ENCODE measurements at regions not wholly inside any gene's neighbourhood (a gene's known extent, or its start where the extent isn't known, plus 50 kb on each side); places are given as distances from the start of the nearest gene placed in this dataset.

GRCh38 chrX:42900947-42901346 lies 123.0 kb upstream of the PPP1R2C start:
- Histone ChIP-seq H3K27ac (no peak overlapping the region), H3K27me3 (no peaks in the 10 kb centered on the region), H3K9me3 (no peaks in the 10 kb centered on the region), H3K4me3 (no peak overlapping the region), H3K36me3 (no peaks in the 10 kb centered on the region), H3K4me1 (no peaks in the 10 kb centered on the region)
- no peak for DNase-seq
- TF ChIP-seq CTCF (IDR thresholded peaks at IDR 0.05): no peak
- intact Hi-C loops (cut with DNase I; ENCODE audit: low total_unique reads): no loop called here

GRCh38 chrX:42902513-42902912 lies 124.5 kb upstream of the PPP1R2C start:
- no peak overlapping the region for H3K4me3 ChIP-seq
- DNase-seq: no peak
- intact Hi-C loops (cut with DNase I; ENCODE audit: low total_unique reads): no loop called here
- peaks cover 0 to under 1% (median 0%) of the 10 kb centered on the region in 3 donors for H3K9me3 ChIP-seq
- no peaks in the 10 kb centered on the region for H3K36me3 ChIP-seq
- no peak overlapping the region for H3K27ac ChIP-seq
- no peaks in the 10 kb centered on the region for H3K4me1 ChIP-seq
- H3K27me3 ChIP-seq: no peaks in the 10 kb centered on the region
- no peak for TF ChIP-seq CTCF (IDR thresholded peaks at IDR 0.05)

- Histone ChIP-seq H3K9me3 (no peaks in the 10 kb centered on the region), H3K4me1 (no peaks in the 10 kb centered on the region), H3K27ac (no peak overlapping the region), H3K36me3 (no peaks in the 10 kb centered on the region), H3K27me3 (no peaks in the 10 kb centered on the region), H3K4me3 (no peak overlapping the region)
- no peak for TF ChIP-seq CTCF (IDR thresholded peaks at IDR 0.05)
- DNase-seq: no peak
- intact Hi-C loops (cut with DNase I; ENCODE audit: low total_unique reads): no loop called here
Measured at GRCh38 chrX:42920752-42921151, 142.8 kb upstream of the PPP1R2C start.

- Histone ChIP-seq H3K4me1 (peaks cover 0 to 2% (median 0%) of the 10 kb centered on the region in 4 donors), H3K27ac (no peak overlapping the region), H3K27me3 (no peaks in the 10 kb centered on the region), H3K9me3 (no peaks in the 10 kb centered on the region), H3K4me3 (no peak overlapping the region), H3K36me3 (no peaks in the 10 kb centered on the region)
- TF ChIP-seq CTCF (IDR thresholded peaks at IDR 0.05): no peak
- intact Hi-C loops (cut with DNase I; ENCODE audit: low total_unique reads): no loop called here
- DNase-seq: no peak
Measured at GRCh38 chrX:42930071-42930470, 152.1 kb upstream of the PPP1R2C start.

- intact Hi-C loops (cut with DNase I; ENCODE audit: low total_unique reads): no loop called here
- no peak overlapping the region for H3K4me3 ChIP-seq
- no peak for DNase-seq
- no peak for TF ChIP-seq CTCF (IDR thresholded peaks at IDR 0.05)
- H3K36me3 ChIP-seq: no peaks in the 10 kb centered on the region
- H3K27ac ChIP-seq: no peak overlapping the region
- no peaks in the 10 kb centered on the region for H3K9me3 ChIP-seq
- H3K4me1 ChIP-seq: peaks cover 0 to 2% (median 0%) of the 10 kb centered on the region in 4 donors
- no peaks in the 10 kb centered on the region for H3K27me3 ChIP-seq
Measured at GRCh38 chrX:42930951-42931350, 153.0 kb upstream of the PPP1R2C start.

- H3K9me3 ChIP-seq: no peaks in the 10 kb centered on the region
- TF ChIP-seq CTCF (IDR thresholded peaks at IDR 0.05): no peak
- H3K4me3 ChIP-seq: no peak overlapping the region
- DNase-seq: no peak
- H3K4me1 ChIP-seq: peaks cover 0 to 2% (median 0%) of the 10 kb centered on the region in 4 donors
- H3K27ac ChIP-seq: no peak overlapping the region
- intact Hi-C loops (cut with DNase I; ENCODE audit: low total_unique reads): no loop called here
- no peaks in the 10 kb centered on the region for H3K36me3 ChIP-seq
- no peaks in the 10 kb centered on the region for H3K27me3 ChIP-seq
Measured at GRCh38 chrX:42933187-42933586, 155.2 kb upstream of the PPP1R2C start.
